GM23338 (cell line): ENCODE measurements at regions not wholly inside any gene's neighbourhood (a gene's known extent, or its start where the extent isn't known, plus 50 kb on each side); places are given as distances from the start of the nearest gene placed in this dataset.

Experiments used
- ATAC-seq: fragments of 200-7000 bp; cut with Tn5 transposase; 3 replicates; pipeline ENCODE4 v1.9.1; 2020
- DNase-seq: peaks from one replicate; pipeline ENCODE4 v3.0.0-alpha.2; 2015; ENCODE audit warnings: low spot score
- H2AFZ ChIP-seq: fragments of 200-600 bp; sonication (generic); 2 replicates; pipeline ENCODE4 v1.8.0; 2016; ENCODE audit warnings: antibody characterized with exemption, mild to moderate bottlenecking, moderate library complexity
- H3F3A ChIP-seq: fragments of 200-600 bp; sonication (generic); replicated peaks from 2 replicates; pipeline ENCODE4 v1.8.0; 2017; ENCODE audit warnings: antibody characterized with exemption, mixed run types, low read depth
- H3K27ac ChIP-seq: fragments of 200-600 bp; sonication (generic); 2 replicates; pipeline ENCODE4 v1.6.1; 2016; ENCODE audit warnings: low read depth
- H3K27me3 ChIP-seq: fragments of 200-600 bp; sonication (generic); 2 replicates; pipeline ENCODE4 v1.8.0; 2016; ENCODE audit warnings: mild to moderate bottlenecking, mixed run types, moderate library complexity; ENCODE audit not compliant: insufficient read depth
- H3K36me3 ChIP-seq: fragments of 200-600 bp; sonication (generic); 2 replicates; pipeline ENCODE4 v1.8.0; 2016; ENCODE audit warnings: mild to moderate bottlenecking; ENCODE audit not compliant: insufficient read depth
- H3K4me1 ChIP-seq: fragments of 200-600 bp; sonication (generic); 2 replicates; pipeline ENCODE4 v1.8.0; 2016; ENCODE audit warnings: mild to moderate bottlenecking, moderate library complexity; ENCODE audit not compliant: insufficient read depth
- H3K4me2 ChIP-seq: fragments of 200-600 bp; sonication (generic); 2 replicates; pipeline ENCODE4 v1.7.1; 2017; ENCODE audit warnings: mixed run types
- H3K4me3 ChIP-seq: fragments of 200-600 bp; sonication (generic); 2 replicates; pipeline ENCODE4 v1.6.1; 2016; ENCODE audit warnings: mixed run types
- H3K79me2 ChIP-seq: fragments of 200-600 bp; sonication (generic); replicated peaks from 2 replicates; pipeline ENCODE4 v1.8.0; 2017; ENCODE audit warnings: mild to moderate bottlenecking; ENCODE audit not compliant: insufficient read depth
- H3K9me2 ChIP-seq: fragments of 200-600 bp; sonication (generic); 2 replicates; pipeline ENCODE4 v1.8.0; 2017; ENCODE audit not compliant: insufficient read depth
- H4K20me1 ChIP-seq: fragments of 200-600 bp; sonication (generic); replicated peaks from 2 replicates; pipeline ENCODE4 v1.8.0; 2017; ENCODE audit warnings: mild to moderate bottlenecking; ENCODE audit not compliant: insufficient read depth
- H3K27ac Mint-ChIP-seq: 2 replicates; pipeline ENCODE4 v1.8.0; 2020; ENCODE audit warnings: inconsistent platforms, mild to moderate bottlenecking, moderate library complexity, mixed read lengths
- H3K27me3 Mint-ChIP-seq: 3 replicates; pipeline ENCODE4 v1.8.0; 2022; ENCODE audit warnings: low read depth, mild to moderate bottlenecking, moderate library complexity, mixed read lengths, inconsistent platforms; ENCODE audit not compliant: insufficient read depth, poor library complexity
- H3K36me3 Mint-ChIP-seq: 3 replicates; pipeline ENCODE4 v1.8.0; 2021; ENCODE audit warnings: low read depth, mild to moderate bottlenecking, inconsistent platforms, moderate library complexity, mixed read lengths
- H3K4me1 Mint-ChIP-seq: 3 replicates; pipeline ENCODE4 v1.8.0; 2020; ENCODE audit warnings: mild to moderate bottlenecking, inconsistent platforms, mixed read lengths
- H3K4me3 Mint-ChIP-seq: 3 replicates; pipeline ENCODE4 v1.8.0; 2021; ENCODE audit warnings: moderate library complexity, mild to moderate bottlenecking, inconsistent platforms, mixed read lengths
- H3K9me3 Mint-ChIP-seq: 3 replicates; pipeline ENCODE4 v1.8.0; 2020; ENCODE audit warnings: moderate library complexity, mild to moderate bottlenecking, inconsistent platforms, mixed read lengths
- CREB1 ChIP-seq: fragments of 250-450 bp; sonication (Bioruptor Pico); IDR thresholded peaks from 2 replicates; pipeline ENCODE4 v1.5.0; 2020; ENCODE audit warnings: low read depth, mild to moderate bottlenecking, moderate library complexity
- CTCF ChIP-seq, 2 experiments: fragments of 200-600 bp in 1 of 2; sonication (generic) in 1 of 2; conservative IDR thresholded peaks; 2 replicates each; pipeline versions ENCODE4 v1.5.1 to v1.6.1; 2016 to 2017; ENCODE audit warnings: antibody characterized with exemption in 2 of 2, low read depth in 2 of 2, mild to moderate bottlenecking in 2 of 2, moderate library complexity in 1 of 2
- ETS1 ChIP-seq: IDR thresholded peaks from 2 replicates; pipeline ENCODE4 v1.6.1; 2016; ENCODE audit warnings: antibody characterized with exemption
- EZH2 ChIP-seq: fragments of 200-600 bp; sonication (generic); IDR thresholded peaks from one replicate; pipeline ENCODE4 v1.8.0; 2017; ENCODE audit warnings: antibody characterized with exemption, mild to moderate bottlenecking, low read depth; ENCODE audit not compliant: unreplicated experiment
- EZH2phosphoT487 ChIP-seq: fragments of 200-600 bp; sonication (generic); IDR thresholded peaks from one replicate; pipeline ENCODE4 v1.8.1; 2018; ENCODE audit warnings: antibody characterized with exemption; ENCODE audit not compliant: unreplicated experiment
- NANOG ChIP-seq: IDR thresholded peaks from 2 replicates; pipeline ENCODE4 v1.6.1; 2016; ENCODE audit warnings: antibody characterized with exemption, borderline replicate concordance
- POLR2AphosphoS5 ChIP-seq: IDR thresholded peaks from 2 replicates; pipeline ENCODE4 v1.6.1; 2016; ENCODE audit warnings: antibody characterized with exemption, low read depth
- STAT1 ChIP-seq: IDR thresholded peaks from one replicate; pipeline ENCODE4 v1.6.1; 2016; ENCODE audit warnings: antibody characterized with exemption; ENCODE audit not compliant: unreplicated experiment
- ZNF114 ChIP-seq: fragments of 250-450 bp; sonication (Bioruptor Pico); IDR thresholded peaks from 2 replicates; pipeline ENCODE4 v1.5.0; 2020; ENCODE audit warnings: mild to moderate bottlenecking, moderate library complexity
- ZNF331 ChIP-seq: fragments of 250-450 bp; sonication (Bioruptor Pico); IDR thresholded peaks from 2 replicates; pipeline ENCODE4 v1.5.0; 2020; ENCODE audit warnings: low read depth, mild to moderate bottlenecking, moderate library complexity

GRCh38 chr12:19891936-19892591 lies 452.8 kb downstream of the AEBP2 start (continued):
- TF ChIP-seq ZNF331 (CRISPR knock-in tag): no peak
- TF ChIP-seq EZH2phosphoT487: no peak
- no peak for TF ChIP-seq STAT1
- TF ChIP-seq ETS1: no peak
- no peak for TF ChIP-seq ZNF114
- TF ChIP-seq CTCF (conservative IDR thresholded peaks at IDR 0.05; ENCODE audit: low read depth in 2 of 2): no peak
- TF ChIP-seq POLR2AphosphoS5: no peak
- TF ChIP-seq EZH2: no peak

GRCh38 chr12:19893514-19893913 lies 454.2 kb downstream of the AEBP2 start:
- Mint-ChIP-seq H3K9me3 (no peaks in the 10 kb centered on the region), H3K27ac (no peak overlapping the region), H3K27me3 (peaks cover 1% of the 10 kb centered on the region), H3K4me3 (no peak overlapping the region), H3K4me1 (no peaks in the 10 kb centered on the region), H3K36me3 (no peaks in the 10 kb centered on the region)
- H3K4me3 ChIP-seq: no peak overlapping the region
- no peaks in the 10 kb centered on the region for H4K20me1 ChIP-seq
- no peak overlapping the region for H3K27ac ChIP-seq
- no peak overlapping the region for H2AFZ ChIP-seq
- no peaks in the 10 kb centered on the region for H3K36me3 ChIP-seq
- no peaks in the 10 kb centered on the region for H3K4me1 ChIP-seq
- peak; percentile 15 for DNase-seq
- no peak overlapping the region for H3K4me2 ChIP-seq
- peak; percentile 39; the same call in 1 of the 3 replicates for ATAC-seq
- H3K79me2 ChIP-seq: no peaks in the 10 kb centered on the region
- no peaks in the 10 kb centered on the region for H3K27me3 ChIP-seq
- no peaks in the 10 kb centered on the region for H3K9me2 ChIP-seq
- TF ChIP-seq CREB1 (CRISPR knock-in tag): no peak
- no peak for TF ChIP-seq EZH2phosphoT487
- TF ChIP-seq CTCF (conservative IDR thresholded peaks at IDR 0.05; ENCODE audit: low read depth in 2 of 2): peak; percentile 16 to 54; a peak in 2 of 4 replicates
- no peak for TF ChIP-seq NANOG
- H3F3A ChIP-seq: no peaks in the 10 kb centered on the region
